ENCODE measurements at regions not wholly inside any gene's neighbourhood (a gene's known extent, or its start where the extent isn't known, plus 50 kb on each side); places are given as distances from the start of the nearest gene placed in this dataset.

DNA sequence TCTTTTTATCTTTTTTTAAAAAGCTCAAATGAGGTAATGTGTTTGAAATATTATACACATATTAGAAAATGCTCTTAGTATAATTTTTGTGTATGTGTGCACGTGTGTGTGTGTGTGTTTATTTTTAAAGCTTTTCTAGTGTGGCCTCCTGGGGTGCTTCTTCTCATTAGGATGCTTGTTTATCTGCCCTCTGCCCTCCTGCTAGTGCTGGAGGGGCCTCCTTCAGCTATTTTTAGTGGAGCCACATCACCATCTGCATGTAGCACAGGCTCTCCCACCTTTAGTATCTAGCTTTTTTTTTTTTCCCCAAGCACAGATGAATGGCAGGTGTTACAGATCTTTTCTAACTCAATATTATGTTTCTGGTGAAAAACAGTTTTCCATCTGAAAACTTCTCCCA lies 155.7 kb upstream of the TMEM229A start:
- no peak overlapping the region for H3K27ac Mint-ChIP-seq (ENCODE audit: low read depth, unreplicated experiment)
- intact Hi-C loops (cut with micrococcal nuclease): no loop called here
- no peak overlapping the region for H3K4me3 Mint-ChIP-seq (ENCODE audit: unreplicated experiment)
- BruUV-seq (replicated peaks): no TSS peak
- DNase-seq (ENCODE audit: unreplicated experiment): no peak
- H3K36me3 Mint-ChIP-seq (ENCODE audit: insufficient read depth, unreplicated experiment): no peaks in the 10 kb centered on the region
- no peaks in the 10 kb centered on the region for H3K27me3 Mint-ChIP-seq (ENCODE audit: insufficient read depth, unreplicated experiment)
- H3K9me3 Mint-ChIP-seq (ENCODE audit: unreplicated experiment): no peaks in the 10 kb centered on the region
- no peaks in the 10 kb centered on the region for H3K4me1 Mint-ChIP-seq (ENCODE audit: insufficient read depth, unreplicated experiment)
- TF ChIP-seq, protein P1, sequence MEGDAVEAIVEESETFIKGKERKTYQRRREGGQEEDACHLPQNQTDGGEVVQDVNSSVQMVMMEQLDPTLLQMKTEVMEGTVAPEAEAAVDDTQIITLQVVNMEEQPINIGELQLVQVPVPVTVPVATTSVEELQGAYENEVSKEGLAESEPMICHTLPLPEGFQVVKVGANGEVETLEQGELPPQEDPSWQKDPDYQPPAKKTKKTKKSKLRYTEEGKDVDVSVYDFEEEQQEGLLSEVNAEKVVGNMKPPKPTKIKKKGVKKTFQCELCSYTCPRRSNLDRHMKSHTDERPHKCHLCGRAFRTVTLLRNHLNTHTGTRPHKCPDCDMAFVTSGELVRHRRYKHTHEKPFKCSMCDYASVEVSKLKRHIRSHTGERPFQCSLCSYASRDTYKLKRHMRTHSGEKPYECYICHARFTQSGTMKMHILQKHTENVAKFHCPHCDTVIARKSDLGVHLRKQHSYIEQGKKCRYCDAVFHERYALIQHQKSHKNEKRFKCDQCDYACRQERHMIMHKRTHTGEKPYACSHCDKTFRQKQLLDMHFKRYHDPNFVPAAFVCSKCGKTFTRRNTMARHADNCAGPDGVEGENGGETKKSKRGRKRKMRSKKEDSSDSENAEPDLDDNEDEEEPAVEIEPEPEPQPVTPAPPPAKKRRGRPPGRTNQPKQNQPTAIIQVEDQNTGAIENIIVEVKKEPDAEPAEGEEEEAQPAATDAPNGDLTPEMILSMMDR (IDR thresholded peaks at IDR 0.05; ENCODE audit: unreplicated experiment): no peak
- POLR2A ChIA-PET: interaction anchor here (1.0 kb wide), 1 partner anchor 270 kb away, joined by 3 read pairs; no protein-coding TSS in a partner anchor
- CTCF ChIA-PET: interaction anchor here (0.6 to 1.7 kb wide), 5 partner anchors 16 to 593 kb away, joined by 3 to 6 read pairs (median 3); no protein-coding TSS in a partner anchor

DNA sequence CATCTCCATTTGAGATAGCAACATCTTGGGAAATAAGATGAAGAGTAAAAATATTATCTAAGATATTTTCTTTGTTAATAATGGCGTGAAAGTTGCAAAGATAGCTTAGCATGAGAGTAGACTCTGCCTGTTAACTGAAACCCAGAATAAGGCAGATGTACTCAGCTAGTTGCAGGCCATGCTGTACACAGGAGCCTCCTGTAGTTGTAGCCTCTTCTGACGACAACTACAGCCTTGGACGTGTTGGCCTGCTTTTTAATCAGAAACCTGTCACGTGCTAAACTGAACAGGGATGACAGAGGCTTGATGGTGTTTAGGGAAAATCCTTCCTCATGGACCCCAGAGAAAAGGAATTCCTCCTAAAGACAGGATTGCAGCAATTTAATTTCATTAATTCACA lies 155.1 kb upstream of the TMEM229A start:
- H3K27ac Mint-ChIP-seq (ENCODE audit: low read depth, unreplicated experiment): no peak overlapping the region
- no peaks in the 10 kb centered on the region for H3K36me3 Mint-ChIP-seq (ENCODE audit: insufficient read depth, unreplicated experiment)
- H3K9me3 Mint-ChIP-seq (ENCODE audit: unreplicated experiment): no peaks in the 10 kb centered on the region
- TF ChIP-seq, protein P1 (IDR thresholded peaks at IDR 0.05; ENCODE audit: unreplicated experiment): no peak
- POLR2A ChIA-PET: interaction anchor here (1.0 kb wide), 1 partner anchor 271 kb away, joined by 3 read pairs; no protein-coding TSS in a partner anchor
- intact Hi-C loops (cut with micrococcal nuclease): no loop called here
- BruUV-seq (replicated peaks): no TSS peak
- CTCF ChIA-PET: interaction anchor here (0.7 to 1.7 kb wide), 2 partner anchors 17 to 664 kb away, joined by 3 to 6 read pairs; no protein-coding TSS in a partner anchor
- H3K27me3 Mint-ChIP-seq (ENCODE audit: insufficient read depth, unreplicated experiment): no peaks in the 10 kb centered on the region
- no peak overlapping the region for H3K4me3 Mint-ChIP-seq (ENCODE audit: unreplicated experiment)
- no peaks in the 10 kb centered on the region for H3K4me1 Mint-ChIP-seq (ENCODE audit: insufficient read depth, unreplicated experiment)
- no peak for DNase-seq (ENCODE audit: unreplicated experiment)

DNA sequence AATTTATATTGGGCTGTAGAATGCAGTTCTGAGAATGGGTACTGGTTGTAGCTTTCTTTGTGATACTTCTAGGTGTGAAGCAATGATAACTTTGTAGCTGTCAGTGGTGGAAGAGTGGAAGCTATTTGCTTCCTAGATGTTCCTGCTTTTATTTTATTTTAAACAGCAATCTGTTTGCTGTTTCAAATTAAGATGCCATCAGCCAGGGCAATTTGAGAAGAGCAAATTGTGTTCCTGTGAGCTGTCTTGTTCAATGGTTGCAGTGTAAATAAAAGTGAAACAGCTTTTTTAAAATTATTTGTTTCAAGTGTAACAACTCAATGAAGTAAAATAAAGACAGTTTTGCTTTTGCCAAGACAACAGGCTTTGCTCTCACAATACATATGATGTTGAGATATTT lies 150.8 kb upstream of the TMEM229A start:
- DNase-seq (ENCODE audit: unreplicated experiment): no peak
- Mint-ChIP-seq H3K27ac (ENCODE audit: low read depth, unreplicated experiment) (no peak overlapping the region), H3K27me3 (ENCODE audit: insufficient read depth, unreplicated experiment) (no peaks in the 10 kb centered on the region), H3K9me3 (ENCODE audit: unreplicated experiment) (no peaks in the 10 kb centered on the region), H3K36me3 (ENCODE audit: insufficient read depth, unreplicated experiment) (peaks cover 6% of the 10 kb centered on the region), H3K4me3 (ENCODE audit: unreplicated experiment) (no peak overlapping the region), H3K4me1 (ENCODE audit: insufficient read depth, unreplicated experiment) (no peaks in the 10 kb centered on the region)
- TF ChIP-seq, protein P1 (IDR thresholded peaks at IDR 0.05; ENCODE audit: unreplicated experiment): no peak
- CTCF ChIA-PET: no interaction called here
- BruUV-seq (replicated peaks): no TSS peak
- intact Hi-C loops (cut with micrococcal nuclease): no loop called here
- POLR2A ChIA-PET: interaction anchor here (1.1 kb wide), 1 partner anchor 63 kb away, joined by 3 read pairs; no protein-coding TSS in a partner anchor

DNA sequence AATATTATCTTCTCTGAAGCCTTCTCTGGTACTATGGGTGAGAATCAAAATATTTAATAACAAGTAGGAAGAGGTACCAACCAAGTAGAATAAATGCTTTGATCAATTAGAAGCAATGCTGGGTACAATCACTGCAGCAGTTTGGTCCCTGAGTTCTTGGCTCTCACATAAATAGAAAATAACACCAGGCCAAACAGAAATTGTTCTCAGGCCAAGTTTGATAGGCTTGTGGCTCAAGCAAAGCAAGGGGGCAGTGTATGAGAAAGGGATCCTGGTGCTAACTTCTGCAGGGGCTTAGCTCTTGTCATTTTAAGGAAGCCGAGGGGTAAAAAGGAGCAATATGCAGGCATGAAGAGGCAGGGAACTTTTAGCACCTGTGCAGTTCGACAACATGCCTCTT lies 146.8 kb upstream of the TMEM229A start:
- CTCF ChIA-PET: interaction anchor here (0.7 to 1.8 kb wide), 6 partner anchors 9 to 628 kb away, joined by 3 to 10 read pairs (median 4); no protein-coding TSS in a partner anchor
- peaks cover 6% of the 10 kb centered on the region for H3K36me3 Mint-ChIP-seq (ENCODE audit: insufficient read depth, unreplicated experiment)

More for the DNA sequence above, 146.8 kb upstream of the TMEM229A start:
- H3K27me3 Mint-ChIP-seq (ENCODE audit: insufficient read depth, unreplicated experiment): no peaks in the 10 kb centered on the region
- no peak overlapping the region for H3K27ac Mint-ChIP-seq (ENCODE audit: low read depth, unreplicated experiment)
- TF ChIP-seq, protein P1 (IDR thresholded peaks at IDR 0.05; ENCODE audit: unreplicated experiment): no peak
- H3K9me3 Mint-ChIP-seq (ENCODE audit: unreplicated experiment): no peaks in the 10 kb centered on the region
- intact Hi-C loops (cut with micrococcal nuclease): no loop called here
- H3K4me1 Mint-ChIP-seq (ENCODE audit: insufficient read depth, unreplicated experiment): no peaks in the 10 kb centered on the region
- H3K4me3 Mint-ChIP-seq (ENCODE audit: unreplicated experiment): no peak overlapping the region
- POLR2A ChIA-PET: no interaction called here
- no TSS peak for BruUV-seq (replicated peaks)
- no peak for DNase-seq (ENCODE audit: unreplicated experiment)

Measured in MCF 10A (cell line).